OCI-LY7 (cell line): ENCODE measurements at regions not wholly inside any gene's neighbourhood (a gene's known extent, or its start where the extent isn't known, plus 50 kb on each side); places are given as distances from the start of the nearest gene placed in this dataset.

Source experiments
- EZH2phosphoT487 ChIP-seq: fragments of 200-600 bp; sonication (generic); IDR thresholded peaks from 2 replicates; pipeline ENCODE4 v1.6.1; 2018; ENCODE audit warnings: low read depth, borderline replicate concordance, mild to moderate bottlenecking, mixed run types, antibody characterized with exemption, low read length, moderate library complexity, mixed read lengths
- TF ChIP-seq, protein P1 (sequence below): fragments of 200-600 bp; sonication (generic); conservative IDR thresholded peaks from 2 replicates; pipeline ENCODE4 v1.5.1; 2014; ENCODE audit warnings: mild to moderate bottlenecking, antibody characterized with exemption, low read length, moderate library complexity, mixed read lengths

DNA sequence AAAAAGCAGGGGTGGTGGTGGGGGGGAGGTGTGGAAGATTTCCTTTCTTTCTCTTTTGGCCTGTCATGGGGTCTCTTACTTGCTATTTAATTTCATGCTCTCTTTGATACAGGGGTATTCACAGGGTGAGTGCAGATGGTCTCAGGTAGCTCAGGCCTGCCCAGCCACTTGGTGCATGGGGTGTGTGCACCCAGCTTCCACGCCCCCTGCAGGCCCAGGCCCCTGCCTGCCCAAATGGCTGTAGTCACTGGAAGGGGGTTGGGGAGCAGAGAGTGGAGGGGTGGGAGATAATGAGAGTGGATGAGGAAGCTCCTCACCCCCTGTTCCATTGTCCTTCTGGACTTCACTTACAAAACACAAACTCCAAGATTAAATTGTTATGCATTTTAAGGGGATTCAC, 133.6 kb upstream of the SGK1 start:
- TF ChIP-seq, protein P1, sequence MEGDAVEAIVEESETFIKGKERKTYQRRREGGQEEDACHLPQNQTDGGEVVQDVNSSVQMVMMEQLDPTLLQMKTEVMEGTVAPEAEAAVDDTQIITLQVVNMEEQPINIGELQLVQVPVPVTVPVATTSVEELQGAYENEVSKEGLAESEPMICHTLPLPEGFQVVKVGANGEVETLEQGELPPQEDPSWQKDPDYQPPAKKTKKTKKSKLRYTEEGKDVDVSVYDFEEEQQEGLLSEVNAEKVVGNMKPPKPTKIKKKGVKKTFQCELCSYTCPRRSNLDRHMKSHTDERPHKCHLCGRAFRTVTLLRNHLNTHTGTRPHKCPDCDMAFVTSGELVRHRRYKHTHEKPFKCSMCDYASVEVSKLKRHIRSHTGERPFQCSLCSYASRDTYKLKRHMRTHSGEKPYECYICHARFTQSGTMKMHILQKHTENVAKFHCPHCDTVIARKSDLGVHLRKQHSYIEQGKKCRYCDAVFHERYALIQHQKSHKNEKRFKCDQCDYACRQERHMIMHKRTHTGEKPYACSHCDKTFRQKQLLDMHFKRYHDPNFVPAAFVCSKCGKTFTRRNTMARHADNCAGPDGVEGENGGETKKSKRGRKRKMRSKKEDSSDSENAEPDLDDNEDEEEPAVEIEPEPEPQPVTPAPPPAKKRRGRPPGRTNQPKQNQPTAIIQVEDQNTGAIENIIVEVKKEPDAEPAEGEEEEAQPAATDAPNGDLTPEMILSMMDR = peak; percentile 62
- TF ChIP-seq EZH2phosphoT487 = no peak
